MM.1S (cell line): ENCODE measurements at regions not wholly inside any gene's neighbourhood (a gene's known extent, or its start where the extent isn't known, plus 50 kb on each side); places are given as distances from the start of the nearest gene placed in this dataset.
"Not testable (repeated sequence)": the region's sequence is repeated elsewhere in the genome, so short reads cannot be mapped to it uniquely, and the experiment has no call there.

ENCODE experiments used
- EZH2 ChIP-seq: fragments of 300-600 bp; sonication (generic); optimal IDR thresholded peaks from 2 replicates; pipeline ENCODE3; 2017; ENCODE audit warnings: low read depth, mild to moderate bottlenecking, antibody characterized with exemption, low read length, mixed read lengths
- EZH2phosphoT487 ChIP-seq: fragments of 300-600 bp; sonication (generic); IDR thresholded peaks from 2 replicates; pipeline ENCODE4 v1.6.1; 2018; ENCODE audit warnings: antibody characterized with exemption, low read length
- TF ChIP-seq, protein P1 (sequence below): fragments of 300-600 bp; sonication (generic); IDR thresholded peaks from 2 replicates; pipeline ENCODE4 v1.5.1; 2016; ENCODE audit warnings: antibody characterized with exemption, low read length, mixed read lengths

GRCh38 chr9:66713552-66713951 lies 187.0 kb upstream of the ZNF658 start:
- not testable (repeated sequence) for TF ChIP-seq EZH2, EZH2phosphoT487
- TF ChIP-seq, protein P1, sequence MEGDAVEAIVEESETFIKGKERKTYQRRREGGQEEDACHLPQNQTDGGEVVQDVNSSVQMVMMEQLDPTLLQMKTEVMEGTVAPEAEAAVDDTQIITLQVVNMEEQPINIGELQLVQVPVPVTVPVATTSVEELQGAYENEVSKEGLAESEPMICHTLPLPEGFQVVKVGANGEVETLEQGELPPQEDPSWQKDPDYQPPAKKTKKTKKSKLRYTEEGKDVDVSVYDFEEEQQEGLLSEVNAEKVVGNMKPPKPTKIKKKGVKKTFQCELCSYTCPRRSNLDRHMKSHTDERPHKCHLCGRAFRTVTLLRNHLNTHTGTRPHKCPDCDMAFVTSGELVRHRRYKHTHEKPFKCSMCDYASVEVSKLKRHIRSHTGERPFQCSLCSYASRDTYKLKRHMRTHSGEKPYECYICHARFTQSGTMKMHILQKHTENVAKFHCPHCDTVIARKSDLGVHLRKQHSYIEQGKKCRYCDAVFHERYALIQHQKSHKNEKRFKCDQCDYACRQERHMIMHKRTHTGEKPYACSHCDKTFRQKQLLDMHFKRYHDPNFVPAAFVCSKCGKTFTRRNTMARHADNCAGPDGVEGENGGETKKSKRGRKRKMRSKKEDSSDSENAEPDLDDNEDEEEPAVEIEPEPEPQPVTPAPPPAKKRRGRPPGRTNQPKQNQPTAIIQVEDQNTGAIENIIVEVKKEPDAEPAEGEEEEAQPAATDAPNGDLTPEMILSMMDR = not testable (repeated sequence)
